ENCODE measurements at regions not wholly inside any gene's neighbourhood (a gene's known extent, or its start where the extent isn't known, plus 50 kb on each side); places are given as distances from the start of the nearest gene placed in this dataset.

DNA sequence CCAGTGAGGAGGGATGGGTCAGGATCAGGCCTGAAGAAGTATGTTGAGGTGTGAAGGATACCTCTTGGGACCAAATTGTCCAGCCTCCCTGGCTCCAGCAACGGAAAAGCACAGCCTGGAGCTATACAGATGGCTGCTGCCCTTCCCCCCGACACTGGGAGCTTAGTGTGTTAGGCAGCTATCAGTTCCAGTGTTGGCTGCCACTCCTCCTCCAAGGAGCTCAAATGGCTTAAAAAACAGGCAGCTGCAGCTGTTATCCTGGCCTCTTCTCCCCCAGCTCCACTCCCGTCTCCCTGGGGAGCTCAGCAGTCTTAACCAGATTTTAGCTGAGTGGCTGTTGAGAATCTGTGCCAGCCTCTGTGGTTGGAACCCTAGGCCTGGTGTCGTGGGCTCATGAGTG is 225.0 kb downstream of the JRKL start:
- no peak for DNase-seq
- TF ChIP-seq, protein P1, sequence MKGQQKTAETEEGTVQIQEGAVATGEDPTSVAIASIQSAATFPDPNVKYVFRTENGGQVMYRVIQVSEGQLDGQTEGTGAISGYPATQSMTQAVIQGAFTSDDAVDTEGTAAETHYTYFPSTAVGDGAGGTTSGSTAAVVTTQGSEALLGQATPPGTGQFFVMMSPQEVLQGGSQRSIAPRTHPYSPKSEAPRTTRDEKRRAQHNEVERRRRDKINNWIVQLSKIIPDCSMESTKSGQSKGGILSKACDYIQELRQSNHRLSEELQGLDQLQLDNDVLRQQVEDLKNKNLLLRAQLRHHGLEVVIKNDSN (IDR thresholded peaks at IDR 0.05; ENCODE audit: borderline replicate concordance, low read depth): no peak
- TF ChIP-seq FOXJ3 (CRISPR knock-in tag; IDR thresholded peaks at IDR 0.05): no peak
- TF ChIP-seq SMC3 (IDR thresholded peaks at IDR 0.05; ENCODE audit: low read depth, low read length): no peak
- no peak for TF ChIP-seq POLR2AphosphoS5 (IDR thresholded peaks at IDR 0.05; ENCODE audit: low read depth, low read length)
- no peak for TF ChIP-seq CHD2 (IDR thresholded peaks at IDR 0.05; ENCODE audit: low read length, partially characterized antibody)
- TF ChIP-seq EZH2phosphoT487 (IDR thresholded peaks at IDR 0.05; ENCODE audit: borderline replicate concordance, low read depth): no peak
- no peak for TF ChIP-seq NRF1 (IDR thresholded peaks at IDR 0.05; ENCODE audit: low read depth, low read length)
- TF ChIP-seq, protein P2, sequence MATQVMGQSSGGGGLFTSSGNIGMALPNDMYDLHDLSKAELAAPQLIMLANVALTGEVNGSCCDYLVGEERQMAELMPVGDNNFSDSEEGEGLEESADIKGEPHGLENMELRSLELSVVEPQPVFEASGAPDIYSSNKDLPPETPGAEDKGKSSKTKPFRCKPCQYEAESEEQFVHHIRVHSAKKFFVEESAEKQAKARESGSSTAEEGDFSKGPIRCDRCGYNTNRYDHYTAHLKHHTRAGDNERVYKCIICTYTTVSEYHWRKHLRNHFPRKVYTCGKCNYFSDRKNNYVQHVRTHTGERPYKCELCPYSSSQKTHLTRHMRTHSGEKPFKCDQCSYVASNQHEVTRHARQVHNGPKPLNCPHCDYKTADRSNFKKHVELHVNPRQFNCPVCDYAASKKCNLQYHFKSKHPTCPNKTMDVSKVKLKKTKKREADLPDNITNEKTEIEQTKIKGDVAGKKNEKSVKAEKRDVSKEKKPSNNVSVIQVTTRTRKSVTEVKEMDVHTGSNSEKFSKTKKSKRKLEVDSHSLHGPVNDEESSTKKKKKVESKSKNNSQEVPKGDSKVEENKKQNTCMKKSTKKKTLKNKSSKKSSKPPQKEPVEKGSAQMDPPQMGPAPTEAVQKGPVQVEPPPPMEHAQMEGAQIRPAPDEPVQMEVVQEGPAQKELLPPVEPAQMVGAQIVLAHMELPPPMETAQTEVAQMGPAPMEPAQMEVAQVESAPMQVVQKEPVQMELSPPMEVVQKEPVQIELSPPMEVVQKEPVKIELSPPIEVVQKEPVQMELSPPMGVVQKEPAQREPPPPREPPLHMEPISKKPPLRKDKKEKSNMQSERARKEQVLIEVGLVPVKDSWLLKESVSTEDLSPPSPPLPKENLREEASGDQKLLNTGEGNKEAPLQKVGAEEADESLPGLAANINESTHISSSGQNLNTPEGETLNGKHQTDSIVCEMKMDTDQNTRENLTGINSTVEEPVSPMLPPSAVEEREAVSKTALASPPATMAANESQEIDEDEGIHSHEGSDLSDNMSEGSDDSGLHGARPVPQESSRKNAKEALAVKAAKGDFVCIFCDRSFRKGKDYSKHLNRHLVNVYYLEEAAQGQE (IDR thresholded peaks at IDR 0.05; ENCODE audit: low read depth, low read length): no peak
- TF ChIP-seq TEAD4 (IDR thresholded peaks at IDR 0.05; ENCODE audit: borderline replicate concordance, insufficient read depth): no peak
- no peak for TF ChIP-seq SIN3A (IDR thresholded peaks at IDR 0.05; ENCODE audit: borderline replicate concordance, low read depth, low read length)
- TF ChIP-seq RCOR1 (IDR thresholded peaks at IDR 0.05; ENCODE audit: low read length): no peak
- no peak for TF ChIP-seq RFX5 (IDR thresholded peaks at IDR 0.05; ENCODE audit: low read length)
- TF ChIP-seq, protein P3, sequence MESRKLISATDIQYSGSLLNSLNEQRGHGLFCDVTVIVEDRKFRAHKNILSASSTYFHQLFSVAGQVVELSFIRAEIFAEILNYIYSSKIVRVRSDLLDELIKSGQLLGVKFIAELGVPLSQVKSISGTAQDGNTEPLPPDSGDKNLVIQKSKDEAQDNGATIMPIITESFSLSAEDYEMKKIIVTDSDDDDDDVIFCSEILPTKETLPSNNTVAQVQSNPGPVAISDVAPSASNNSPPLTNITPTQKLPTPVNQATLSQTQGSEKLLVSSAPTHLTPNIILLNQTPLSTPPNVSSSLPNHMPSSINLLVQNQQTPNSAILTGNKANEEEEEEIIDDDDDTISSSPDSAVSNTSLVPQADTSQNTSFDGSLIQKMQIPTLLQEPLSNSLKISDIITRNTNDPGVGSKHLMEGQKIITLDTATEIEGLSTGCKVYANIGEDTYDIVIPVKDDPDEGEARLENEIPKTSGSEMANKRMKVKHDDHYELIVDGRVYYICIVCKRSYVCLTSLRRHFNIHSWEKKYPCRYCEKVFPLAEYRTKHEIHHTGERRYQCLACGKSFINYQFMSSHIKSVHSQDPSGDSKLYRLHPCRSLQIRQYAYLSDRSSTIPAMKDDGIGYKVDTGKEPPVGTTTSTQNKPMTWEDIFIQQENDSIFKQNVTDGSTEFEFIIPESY (IDR thresholded peaks at IDR 0.05; ENCODE audit: borderline replicate concordance, low read depth): no peak
- no peak for TF ChIP-seq FOXM1 (IDR thresholded peaks at IDR 0.05; ENCODE audit: low read depth)
- Histone ChIP-seq H3K4me2 (no peak overlapping the region), H3K9me3 (no peaks in the 10 kb centered on the region), H3K4me1 (ENCODE audit: control insufficient read depth in 1 of 2, insufficient read depth in 2 of 2, low read depth in 1 of 2, low read length in 1 of 2) (no peaks in the 10 kb centered on the region; a peak in 1 of 4 replicates), H3K27me3 (ENCODE audit: insufficient read depth) (no peaks in the 10 kb centered on the region), H3K4me3 (ENCODE audit: low read depth in 2 of 2, low read length in 1 of 2) (no peak overlapping the region), H3K9me2 (no peaks in the 10 kb centered on the region), H3K79me2 (ENCODE audit: insufficient read depth) (no peaks in the 10 kb centered on the region), H2AFZ (ENCODE audit: low read depth) (no peak overlapping the region), H3K9ac (no peak overlapping the region), H3K36me3 (replicated peaks in 1 of 2; ENCODE audit: control insufficient read depth in 1 of 2, insufficient read depth in 2 of 2, low read length in 1 of 2) (no peaks in the 10 kb centered on the region), H4K20me1 (ENCODE audit: insufficient read depth) (no peaks in the 10 kb centered on the region), H3K27ac (ENCODE audit: low read depth in 2 of 2, low read length in 1 of 2) (no peak overlapping the region), H3F3A (replicated peaks; ENCODE audit: insufficient read depth) (no peaks in the 10 kb centered on the region)
- POLR2A ChIA-PET: no interaction called here
- WGBS (ENCODE audit: low lambda C conversion rate): 3% methylated on average over 3 of the region's 4 CpGs
- CTCF ChIA-PET: no interaction called here

Data from SK-N-SH (cell line).